HG02840 (cell line): ENCODE measurements at regions not wholly inside any gene's neighbourhood (a gene's known extent, or its start where the extent isn't known, plus 50 kb on each side); places are given as distances from the start of the nearest gene placed in this dataset.
"Not testable (repeated sequence)": the region's sequence is repeated elsewhere in the genome, so short reads cannot be mapped to it uniquely, and the experiment has no call there.

Experiments
- ATAC-seq: cut with Tn5 transposase; IDR thresholded peaks from one replicate; pipeline ENCODE4 v1.9.1; 2021; ENCODE audit warnings: mild to moderate bottlenecking, moderate library complexity, moderate number of reproducible peaks; ENCODE audit not compliant: unreplicated experiment, low FRiP score

DNA sequence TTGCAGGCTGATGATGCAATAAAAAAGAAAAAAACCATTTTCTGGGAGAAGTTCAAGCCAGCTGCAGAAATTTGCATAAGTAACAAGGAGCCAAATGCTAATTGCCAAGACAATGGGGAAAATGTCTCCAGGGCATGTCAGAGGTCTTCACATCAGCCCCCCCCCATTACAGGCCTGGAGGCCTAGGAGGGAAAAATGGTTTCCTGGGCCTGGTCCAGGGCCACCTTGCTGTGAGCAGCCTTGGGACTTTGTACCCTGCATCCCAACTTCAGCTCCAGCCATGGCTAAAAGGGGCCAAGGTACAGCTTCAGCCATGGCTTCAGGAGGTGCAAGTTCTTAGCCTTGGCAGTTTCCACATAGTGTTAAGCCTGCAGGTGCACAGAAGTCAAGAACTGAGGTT, 160.0 kb upstream of the IRS4 start:
- ATAC-seq: not testable (repeated sequence)

DNA sequence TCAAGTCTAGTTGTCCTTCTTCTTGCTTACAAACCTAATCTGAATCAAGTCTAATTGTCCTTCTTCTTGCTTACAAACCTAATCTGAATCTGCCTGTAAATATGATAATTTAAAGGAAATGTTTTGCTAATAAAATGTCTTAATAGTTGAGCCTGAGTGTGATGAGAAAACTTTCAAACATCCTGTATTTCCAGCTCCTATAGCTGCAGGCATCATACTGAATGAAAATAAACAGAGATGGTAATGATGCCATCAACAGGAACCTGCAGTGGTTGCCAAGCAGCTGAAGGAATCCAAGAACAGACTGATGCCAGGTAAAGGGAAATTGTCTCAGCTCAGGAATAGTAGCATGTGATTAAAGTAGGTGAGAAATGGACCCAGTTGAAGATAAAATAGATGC, 156.1 kb upstream of the IRS4 start:
- ATAC-seq: no peak

DNA sequence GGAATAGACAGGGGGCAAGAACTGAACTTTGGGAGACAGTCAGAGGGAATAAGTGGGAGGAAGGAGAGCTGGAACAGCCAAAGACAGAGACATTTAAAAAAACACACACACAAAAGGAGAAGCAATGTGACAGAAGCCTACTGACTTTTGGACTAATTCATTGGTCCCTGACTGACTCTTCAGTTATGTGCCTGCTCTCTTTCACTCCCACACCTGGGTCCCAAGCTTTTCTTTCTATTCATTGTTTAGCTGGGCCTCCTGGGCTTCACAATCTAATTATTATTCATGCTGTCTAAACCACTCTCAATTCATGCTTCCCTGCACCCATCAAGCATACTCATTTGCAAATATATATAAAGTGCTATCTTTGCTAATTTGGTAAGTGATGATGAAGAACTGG, 139.2 kb upstream of the IRS4 start:
- ATAC-seq: no peak

DNA sequence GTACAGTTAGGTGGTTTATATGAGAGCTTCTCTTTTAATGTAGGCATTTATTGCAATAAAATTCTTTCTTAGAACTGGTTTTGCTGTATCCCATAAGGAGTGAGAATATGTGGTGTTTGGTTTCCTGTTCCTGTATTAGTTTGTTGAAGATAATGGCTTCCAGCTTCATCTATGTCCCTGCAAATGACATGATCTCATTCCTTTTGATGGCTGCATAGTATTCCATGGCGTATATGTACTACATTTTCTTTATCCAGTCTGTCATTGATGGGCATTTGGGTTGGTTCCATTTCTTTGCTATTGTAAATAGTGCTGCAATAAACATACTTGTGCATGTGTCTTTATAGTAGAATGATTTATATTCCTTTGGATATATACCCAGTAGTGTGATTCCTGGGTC, 106.7 kb upstream of the IRS4 start:
- ATAC-seq: not testable (repeated sequence)

DNA sequence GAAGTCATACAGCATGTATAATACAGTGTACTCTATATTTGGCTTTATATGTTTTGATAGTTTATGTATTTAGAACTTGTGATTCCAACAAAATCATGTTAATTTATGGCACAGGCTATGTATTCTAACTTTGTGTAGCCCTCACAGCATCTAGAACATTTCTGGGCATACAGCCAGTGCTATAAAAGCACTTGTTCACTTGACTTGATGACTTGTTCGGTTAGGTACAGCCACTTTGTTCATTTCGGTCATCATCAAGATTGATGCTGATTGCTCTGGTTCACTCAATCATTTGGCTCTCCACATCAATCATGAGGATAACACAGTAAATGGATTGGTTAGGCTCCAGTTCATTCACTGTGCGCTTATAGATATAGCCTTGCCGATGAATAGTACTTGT, 97.6 kb upstream of the IRS4 start:
- no peak for ATAC-seq

DNA sequence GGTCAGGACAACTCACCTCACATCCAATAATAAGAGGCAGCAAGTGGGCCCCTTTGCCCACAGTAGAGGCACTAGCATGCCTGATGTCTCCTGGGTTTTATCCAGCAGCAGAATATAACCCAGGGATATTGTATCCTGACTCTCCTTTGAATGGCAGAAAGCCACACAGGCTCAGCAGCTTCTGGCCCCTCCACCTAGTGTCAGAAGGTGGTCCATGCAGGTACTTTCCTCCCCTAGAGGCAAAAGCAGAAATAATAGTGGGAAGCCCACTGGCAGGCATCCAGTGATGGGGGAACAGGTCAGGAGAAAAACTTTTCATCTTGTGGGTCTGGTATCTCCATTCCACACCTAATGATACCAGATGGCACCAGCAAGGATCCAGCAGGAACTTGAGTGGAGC, 75.5 kb upstream of the IRS4 start:
- no peak for ATAC-seq

DNA sequence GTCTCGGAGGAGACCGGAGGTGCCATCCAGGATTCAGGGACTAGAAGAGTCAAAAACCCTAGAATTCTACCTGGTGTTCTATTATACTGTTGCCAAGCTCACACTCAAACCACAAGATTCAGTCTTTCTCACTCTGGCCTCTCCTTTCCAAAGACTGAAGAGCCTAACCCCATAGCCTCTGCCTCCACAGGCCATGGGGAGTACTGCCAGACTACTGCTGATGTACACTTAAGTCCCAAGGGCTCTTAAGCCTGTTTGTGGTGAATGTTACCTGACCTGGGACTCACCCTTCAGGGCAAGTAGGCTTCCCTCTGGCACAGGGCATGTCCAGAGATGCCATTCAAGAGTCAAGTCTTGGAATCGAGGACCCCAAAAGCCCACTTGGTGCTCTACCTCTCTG, 58.9 kb upstream of the IRS4 start:
- ATAC-seq: no peak
